ENCODE measurements at regions not wholly inside any gene's neighbourhood (a gene's known extent, or its start where the extent isn't known, plus 50 kb on each side); places are given as distances from the start of the nearest gene placed in this dataset.
"Not testable (repeated sequence)": the region's sequence is repeated elsewhere in the genome, so short reads cannot be mapped to it uniquely, and the experiment has no call there.

GRCh38 chr12:127503246-127503645, 763.7 kb upstream of the TMEM132C start:
- peaks cover 3% of the 10 kb centered on the region for H3K9me3 Mint-ChIP-seq (ENCODE audit: insufficient read depth)
- H3K4me2 ChIP-seq (replicated peaks; ENCODE audit: low read depth, low read length, poor library complexity, severe bottlenecking), result no peak overlapping the region
- WGBS (ENCODE audit: insufficient coverage), result 93% methylated on average over 2 of the region's 7 CpGs
- ChIA-PET POLR2A (no interaction called here), CTCF (no interaction called here)
- no peaks in the 10 kb centered on the region for H3K79me2 ChIP-seq (ENCODE audit: control insufficient read depth, insufficient read depth, low read length)
- intact Hi-C loops (cut with micrococcal nuclease), result no loop called here
- no peaks in the 10 kb centered on the region for H3K27me3 ChIP-seq (replicated peaks in 1 of 4; ENCODE audit: control extremely low read depth in 1 of 4, control insufficient read depth in 3 of 4, insufficient read depth in 4 of 4, low read length in 3 of 4)
- H3K36me3 ChIP-seq (replicated peaks in 1 of 2; ENCODE audit: control extremely low read depth in 1 of 2, control insufficient read depth in 1 of 2, extremely low read depth in 1 of 2, insufficient read depth in 2 of 2, low read length in 1 of 2), result no peaks in the 10 kb centered on the region
- peaks cover 0 to 9% (median 0%) of the 10 kb centered on the region in 3 donors for H3K9me3 ChIP-seq (ENCODE audit: control extremely low read depth in 1 of 3, control insufficient read depth in 2 of 3, insufficient read depth in 1 of 3, low read length in 2 of 3)
- no peak overlapping the region for H2AFZ ChIP-seq (ENCODE audit: insufficient read depth, low read depth, low read length, poor library complexity, severe bottlenecking)
- H3K4me1 ChIP-seq (ENCODE audit: control insufficient read depth in 2 of 2, insufficient read depth in 2 of 2, low read length in 2 of 2), result no peaks in the 10 kb centered on the region
- ATAC-seq (ENCODE audit: low read depth) (no peak), DNase-seq (no peak)
- no peak overlapping the region for H3K27ac ChIP-seq (ENCODE audit: low read length in 2 of 2)
- TF ChIP-seq CTCF (IDR thresholded peaks at IDR 0.05) (no peak), EZH2 (IDR thresholded peaks at IDR 0.05; ENCODE audit: borderline replicate concordance, insufficient read depth, low read depth, low read length, poor library complexity, severe bottlenecking) (no peak)
- no peaks in the 10 kb centered on the region for H4K20me1 ChIP-seq (ENCODE audit: control insufficient read depth, insufficient read depth, low read length, poor library complexity, severe bottlenecking)
- no peak overlapping the region for H3K4me3 ChIP-seq (ENCODE audit: control extremely low read depth in 1 of 5, extremely low read depth in 1 of 5, insufficient read depth in 1 of 5, low read depth in 2 of 5, low read length in 4 of 5)
- no peak overlapping the region for H3K4me3 Mint-ChIP-seq
- H3K27me3 Mint-ChIP-seq, result no peaks in the 10 kb centered on the region
- no peaks in the 10 kb centered on the region for H3K4me1 Mint-ChIP-seq
- H3K9ac ChIP-seq (ENCODE audit: low read length), result no peak overlapping the region
- H3K27ac Mint-ChIP-seq, result no peak overlapping the region

- H3K4me1 ChIP-seq (ENCODE audit: control insufficient read depth in 2 of 2, insufficient read depth in 2 of 2, low read length in 2 of 2); H3K27ac Mint-ChIP-seq; POLR2A ChIA-PET; H3K9ac ChIP-seq (ENCODE audit: low read length); H3K79me2 ChIP-seq (ENCODE audit: control insufficient read depth, insufficient read depth, low read length); H3K27me3 Mint-ChIP-seq; H3K4me1 Mint-ChIP-seq; H4K20me1 ChIP-seq (ENCODE audit: control insufficient read depth, insufficient read depth, low read length, poor library complexity, severe bottlenecking); ATAC-seq (ENCODE audit: low read depth); H3K4me3 ChIP-seq (ENCODE audit: control extremely low read depth in 1 of 5, extremely low read depth in 1 of 5, insufficient read depth in 1 of 5, low read depth in 2 of 5, low read length in 4 of 5); intact Hi-C loops (cut with micrococcal nuclease); H3K27ac ChIP-seq (ENCODE audit: low read length in 2 of 2); H2AFZ ChIP-seq (ENCODE audit: insufficient read depth, low read depth, low read length, poor library complexity, severe bottlenecking); H3K27me3 ChIP-seq (replicated peaks in 1 of 4; ENCODE audit: control extremely low read depth in 1 of 4, control insufficient read depth in 3 of 4, insufficient read depth in 4 of 4, low read length in 3 of 4); H3K4me2 ChIP-seq (replicated peaks; ENCODE audit: low read depth, low read length, poor library complexity, severe bottlenecking); H3K9me3 Mint-ChIP-seq (ENCODE audit: insufficient read depth); H3K4me3 Mint-ChIP-seq; H3K9me3 ChIP-seq (ENCODE audit: control extremely low read depth in 1 of 3, control insufficient read depth in 2 of 3, insufficient read depth in 1 of 3, low read length in 2 of 3); H3K36me3 ChIP-seq (replicated peaks in 1 of 2; ENCODE audit: control extremely low read depth in 1 of 2, control insufficient read depth in 1 of 2, extremely low read depth in 1 of 2, insufficient read depth in 2 of 2, low read length in 1 of 2); CTCF ChIA-PET; DNase-seq: not testable (repeated sequence)
- no CpG with 5 or more reads among the region's 4 CpGs for WGBS (ENCODE audit: insufficient coverage)
Observed at GRCh38 chr12:127503996-127504395, 763.0 kb upstream of the TMEM132C start.

All from B cell (primary cell).